AG08396 (cell line): ENCODE measurements at regions not wholly inside any gene's neighbourhood (a gene's known extent, or its start where the extent isn't known, plus 50 kb on each side); places are given as distances from the start of the nearest gene placed in this dataset.

Experiments
- DNase-seq: peaks from one replicate; pipeline ENCODE4 v3.0.0; 2012; ENCODE audit warnings: low spot score, mixed read lengths

DNA sequence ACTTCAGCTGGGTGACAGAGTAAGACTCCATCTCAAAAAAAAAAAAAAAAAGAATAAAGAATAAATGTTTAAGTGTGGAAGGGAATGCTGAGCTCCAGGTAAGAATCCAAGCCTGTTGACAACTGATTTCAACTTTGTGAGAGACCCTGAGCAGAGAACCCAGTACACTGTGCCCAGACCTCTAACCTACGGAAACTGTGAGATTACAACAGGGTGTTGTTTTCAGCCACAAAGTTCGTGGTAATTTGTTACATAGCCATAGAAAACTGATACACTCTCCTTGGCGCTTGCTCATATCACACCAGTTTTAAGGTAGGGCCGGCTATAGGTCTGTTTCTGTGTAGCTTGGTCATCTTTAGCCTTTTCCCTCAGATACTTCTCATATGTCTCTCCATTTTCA lies 98.4 kb upstream of the PAPOLG start:
- no peak for DNase-seq

DNA sequence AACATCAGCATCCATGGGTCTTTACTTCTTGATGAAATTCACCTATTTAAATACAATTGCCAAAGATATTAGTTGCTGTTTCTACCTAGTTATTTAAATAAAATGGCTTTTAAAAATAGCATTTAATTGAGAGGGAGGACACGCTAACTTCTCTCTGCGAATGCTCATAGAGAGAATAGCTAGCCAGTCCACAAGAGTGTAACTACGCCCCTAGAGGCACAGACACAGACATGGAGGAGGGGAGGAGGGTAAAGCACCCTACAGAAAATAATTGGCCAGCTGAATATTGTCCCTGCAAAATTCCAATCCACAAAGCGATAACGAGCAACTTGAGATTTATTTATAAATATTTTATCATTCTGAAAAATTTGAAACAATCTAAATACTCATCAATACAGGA lies 97.0 kb upstream of the PAPOLG start:
- no peak for DNase-seq

DNA sequence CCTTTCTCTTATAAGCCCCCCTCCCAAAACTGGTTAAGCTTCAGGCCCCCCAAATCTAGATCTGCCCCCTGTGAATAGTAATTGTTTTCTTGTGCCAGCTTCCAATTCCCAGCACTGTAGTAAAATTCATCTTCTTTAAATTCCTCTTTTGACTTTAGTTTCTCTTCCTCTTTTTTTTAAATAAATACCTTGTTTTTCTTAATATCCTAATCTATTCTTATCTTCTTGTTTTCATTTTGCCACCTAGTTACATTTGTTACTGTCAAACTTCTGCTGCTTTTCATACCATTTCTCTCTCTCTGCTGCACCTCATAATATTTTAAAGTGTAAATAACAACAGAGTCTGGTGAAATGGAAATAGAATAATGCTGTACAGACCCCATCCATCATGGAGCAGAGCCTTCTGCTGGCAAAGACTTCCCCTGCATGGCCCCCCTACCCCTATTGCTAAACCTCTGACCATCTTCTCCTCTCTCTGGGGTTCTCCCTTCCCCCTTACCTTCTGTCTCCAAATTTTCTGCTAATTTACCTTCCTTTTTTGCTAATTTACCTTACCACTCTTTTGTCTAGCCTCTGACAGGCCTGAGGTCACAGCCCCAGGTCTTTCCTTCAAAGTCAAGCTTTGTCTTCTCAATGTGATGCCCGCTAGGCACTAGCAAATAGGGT lies 94.9 kb upstream of the PAPOLG start:
- no peak for DNase-seq

DNA sequence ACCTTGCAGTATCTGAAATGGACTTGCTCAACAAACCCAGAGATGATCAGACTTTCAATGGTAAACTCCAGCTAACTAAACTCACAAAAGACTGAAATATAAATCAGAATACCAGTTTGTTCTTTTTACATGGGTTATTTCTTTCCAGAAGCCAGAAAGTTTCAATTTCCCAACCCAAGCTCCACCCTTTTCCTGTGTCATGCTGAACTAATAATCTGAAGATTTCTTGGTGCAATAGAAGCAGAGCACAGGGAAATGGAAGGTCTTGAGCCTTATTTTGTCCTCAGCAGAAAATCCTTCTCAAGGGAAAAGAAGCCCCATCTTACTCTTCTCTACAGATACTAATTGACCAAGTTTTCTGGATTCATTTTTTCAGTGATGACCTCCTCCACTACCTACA lies 93.3 kb upstream of the PAPOLG start:
- DNase-seq: no peak

DNA sequence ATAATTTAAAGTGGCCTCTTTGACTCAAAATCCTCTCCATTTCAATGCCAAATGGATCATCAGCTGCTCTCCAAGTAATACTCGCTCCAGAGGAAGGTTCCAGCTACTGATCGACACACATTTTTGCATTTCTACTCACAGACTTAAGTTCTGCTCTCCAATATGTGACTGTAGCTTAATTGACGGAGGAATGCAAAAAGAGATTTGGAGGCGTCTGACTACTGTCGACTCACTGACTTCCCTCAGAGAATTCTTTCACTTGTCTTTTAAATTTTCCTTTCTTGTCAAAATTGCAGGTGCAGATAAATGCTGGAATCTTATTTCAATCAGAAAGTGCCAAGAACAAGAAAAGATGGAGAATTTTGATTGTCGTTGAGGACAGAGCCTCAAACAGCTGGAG lies 84.1 kb upstream of the PAPOLG start:
- no peak for DNase-seq

DNA sequence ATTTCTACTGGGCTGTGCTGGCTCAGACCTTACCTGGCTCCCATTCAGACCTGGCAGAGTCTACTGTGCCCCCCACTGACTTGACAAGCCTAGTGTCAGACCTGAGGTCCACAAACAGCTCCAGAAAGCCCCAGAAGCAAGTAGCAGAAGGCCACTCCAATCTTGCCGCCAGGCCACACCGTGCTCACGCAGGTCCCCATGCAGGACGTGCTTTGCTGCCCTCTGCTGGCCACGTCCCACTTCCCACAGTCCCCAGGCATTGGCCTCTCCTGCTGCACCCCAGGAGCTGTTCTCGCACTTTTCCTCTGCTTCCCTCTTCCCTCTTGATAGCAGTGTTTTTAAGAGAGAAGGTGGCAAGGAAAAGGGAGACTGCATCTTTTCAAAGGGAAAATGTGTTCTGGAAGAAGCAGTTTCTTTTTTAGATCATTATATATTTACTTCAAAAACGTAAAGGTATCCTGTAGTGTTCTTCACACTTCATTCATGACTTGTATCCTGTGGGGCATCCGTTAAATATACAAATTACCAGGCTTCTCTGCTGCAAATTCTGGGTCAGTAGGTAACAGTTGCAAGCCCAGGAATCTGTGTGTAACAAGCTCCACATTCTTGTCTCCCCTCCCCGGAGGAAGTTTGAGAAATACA lies 81.4 kb upstream of the PAPOLG start:
- DNase-seq: peak; percentile 87

DNA sequence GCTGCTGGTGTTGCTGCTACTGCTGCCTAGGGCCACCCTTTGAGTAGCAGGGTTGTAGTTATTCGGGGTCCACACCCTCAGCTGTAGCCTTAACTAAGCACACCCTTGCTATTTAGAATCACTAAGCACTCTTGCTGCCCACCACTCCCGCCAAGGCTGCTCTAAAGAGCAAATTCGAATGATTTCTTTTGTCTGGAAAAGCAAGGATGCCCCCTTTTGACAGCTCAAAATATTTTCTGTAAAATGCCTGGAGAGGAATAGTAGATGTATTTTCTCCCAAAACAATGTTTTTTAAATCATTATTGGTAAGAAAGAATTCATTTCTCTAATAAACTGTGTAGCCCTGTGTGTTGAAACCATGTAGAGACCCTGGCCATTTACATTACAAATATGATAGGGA lies 80.8 kb upstream of the PAPOLG start:
- DNase-seq: no peak

DNA sequence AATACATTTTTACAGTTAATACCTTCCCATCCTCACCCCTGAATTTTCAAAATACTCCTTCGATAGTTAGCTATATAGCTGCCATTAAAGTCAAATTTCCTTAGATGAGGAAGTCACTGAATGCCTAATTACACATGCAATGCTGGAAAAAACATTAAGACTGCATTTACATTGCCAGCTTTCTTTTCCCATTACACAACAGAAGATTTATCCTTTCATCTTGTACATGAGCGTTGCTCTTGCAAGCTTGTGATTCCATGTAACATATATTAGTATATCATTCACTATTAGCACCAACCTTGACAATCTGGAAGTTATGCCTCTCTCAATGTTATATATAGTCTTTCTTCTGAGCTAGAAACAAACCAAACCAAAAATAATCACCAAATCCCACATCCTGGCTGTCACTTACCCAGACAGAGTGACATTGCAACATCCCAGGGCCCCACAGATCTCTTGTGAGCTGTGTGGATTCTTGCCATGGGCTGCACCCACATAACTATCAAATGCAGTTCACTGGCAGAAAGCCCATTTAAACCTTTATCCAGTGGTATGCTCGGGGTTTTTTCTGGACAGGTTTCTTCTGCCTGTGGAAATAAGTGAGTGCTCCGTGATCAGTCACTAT lies 79.2 kb upstream of the PAPOLG start:
- DNase-seq: no peak

DNA sequence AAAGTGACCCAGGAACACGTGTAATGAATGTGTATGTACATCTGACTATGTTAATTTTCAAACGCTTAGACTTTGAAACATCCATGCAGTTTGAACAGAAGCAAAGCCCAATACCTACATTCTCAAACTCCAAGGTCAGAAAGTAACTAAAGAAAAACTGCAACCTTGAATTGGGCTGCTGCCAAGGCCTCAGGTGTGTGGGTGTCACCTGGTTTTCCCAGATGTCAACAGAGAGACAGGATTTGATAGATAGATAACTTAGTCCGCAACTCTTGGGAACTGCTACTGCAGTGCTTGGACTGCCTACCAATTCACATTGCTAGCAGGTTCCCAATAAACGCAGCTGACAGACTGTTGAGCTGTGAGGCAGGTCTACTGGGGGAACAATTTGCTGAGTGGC lies 78.7 kb upstream of the PAPOLG start:
- DNase-seq: no peak

DNA sequence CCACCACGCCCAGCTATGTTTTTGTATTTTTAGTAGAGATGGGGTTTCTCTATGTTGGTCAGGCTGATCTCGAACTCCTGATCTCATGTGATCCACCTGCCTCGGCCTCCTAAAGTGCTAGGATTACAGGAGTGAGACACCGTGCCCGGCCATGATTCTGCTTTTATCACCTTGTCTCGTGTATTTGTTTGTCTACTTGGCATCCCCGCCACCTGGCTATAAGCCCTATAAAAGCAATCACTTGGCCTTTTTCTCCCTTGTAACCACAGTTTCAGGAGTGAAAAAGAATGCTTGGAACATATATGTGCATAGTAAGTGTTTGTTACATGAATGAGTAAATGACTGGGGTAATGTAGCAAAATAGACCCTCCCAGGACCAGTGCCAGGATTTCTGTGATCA lies 77.5 kb upstream of the PAPOLG start:
- DNase-seq: no peak

DNA sequence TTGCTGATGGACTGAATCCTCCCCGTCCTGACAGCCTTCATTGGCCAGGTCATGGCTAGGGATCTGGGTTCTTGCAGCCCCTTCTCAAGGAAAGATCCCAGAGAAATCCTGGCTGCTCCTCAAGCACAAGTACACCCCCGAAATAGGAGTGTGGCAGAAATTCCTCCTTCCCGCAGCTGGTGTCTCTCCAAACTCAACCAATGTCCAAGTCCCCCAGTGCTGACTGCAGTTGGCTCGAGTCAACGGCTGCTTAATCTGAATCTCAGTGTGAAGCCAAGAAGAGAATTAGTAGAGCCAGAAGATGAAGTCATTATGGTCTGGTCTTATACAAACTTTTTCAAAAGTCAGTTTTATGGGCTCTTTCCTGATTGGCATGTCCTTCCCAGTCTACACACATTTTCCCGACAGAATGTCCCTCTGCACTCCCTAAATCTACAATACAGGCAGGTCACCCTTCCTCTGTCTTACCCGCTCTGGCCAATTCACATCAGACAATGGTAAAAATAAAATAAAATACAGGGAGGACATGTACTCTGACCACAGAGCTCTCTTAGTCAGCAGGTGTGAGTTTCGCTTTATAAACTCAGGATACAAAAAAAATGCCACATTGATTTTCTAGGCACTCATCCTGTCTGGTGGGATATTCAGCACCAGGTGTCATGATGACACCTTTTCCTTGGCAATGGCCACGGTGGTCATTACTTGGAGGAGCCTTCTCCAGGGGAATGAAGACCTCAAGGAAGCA lies 76.9 kb upstream of the PAPOLG start:
- no peak for DNase-seq

DNA sequence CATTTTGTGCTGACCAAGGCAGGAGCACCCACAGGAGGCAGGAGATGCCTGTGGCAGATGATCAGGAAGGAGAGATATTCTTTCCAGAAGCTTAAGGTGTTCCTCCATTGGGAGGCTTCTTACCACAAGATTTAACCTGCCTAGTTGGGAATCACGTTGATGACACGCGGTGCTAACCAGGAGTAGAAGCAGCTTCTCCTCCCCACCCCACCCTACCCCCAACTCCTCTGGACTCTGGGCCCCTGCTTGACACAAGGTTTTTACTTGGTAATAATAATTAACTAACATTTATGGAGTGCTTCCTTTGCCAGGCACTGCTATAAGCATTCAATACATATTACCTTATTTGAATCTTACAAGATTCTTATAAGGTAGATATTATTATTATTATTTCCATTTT lies 62.5 kb upstream of the PAPOLG start:
- no peak for DNase-seq

DNA sequence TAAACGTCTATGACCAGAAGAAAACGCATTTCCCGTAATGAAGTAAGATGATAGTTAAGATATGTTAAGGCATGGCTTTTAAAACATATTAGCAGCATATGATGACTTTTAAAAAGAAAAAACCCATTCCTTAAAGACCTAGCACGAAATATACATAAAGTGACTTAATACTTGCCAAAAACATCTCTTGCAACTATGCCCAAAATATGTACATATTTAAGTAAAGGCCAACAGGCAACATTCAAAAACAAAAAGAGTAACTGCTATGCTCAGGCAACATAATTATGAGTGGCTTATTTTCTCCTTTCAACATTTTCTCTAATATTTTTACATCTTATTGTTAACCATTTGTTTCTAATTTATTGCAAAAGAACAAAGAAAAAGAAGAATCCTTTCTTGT lies 60.3 kb upstream of the PAPOLG start:
- no peak for DNase-seq

DNA sequence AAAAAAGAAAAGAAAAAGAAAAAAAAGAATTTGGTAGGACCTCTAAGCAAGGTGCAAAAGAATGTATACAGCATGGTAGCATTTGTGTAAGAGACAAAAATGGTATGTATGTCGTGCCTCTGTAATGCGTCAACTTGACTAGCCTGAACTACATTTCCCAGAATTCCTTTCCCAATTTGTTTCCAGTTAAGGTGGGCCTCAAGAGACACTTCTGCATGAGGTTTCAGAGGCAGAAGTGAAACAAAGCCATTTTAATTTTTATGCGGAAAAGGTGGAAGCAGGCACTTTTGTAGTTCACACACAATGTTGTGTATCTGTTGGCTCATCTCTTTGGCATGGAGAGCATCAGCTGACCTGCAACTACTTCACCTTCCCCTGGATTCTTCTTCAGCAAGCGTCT lies 56.5 kb upstream of the PAPOLG start:
- no peak for DNase-seq

DNA sequence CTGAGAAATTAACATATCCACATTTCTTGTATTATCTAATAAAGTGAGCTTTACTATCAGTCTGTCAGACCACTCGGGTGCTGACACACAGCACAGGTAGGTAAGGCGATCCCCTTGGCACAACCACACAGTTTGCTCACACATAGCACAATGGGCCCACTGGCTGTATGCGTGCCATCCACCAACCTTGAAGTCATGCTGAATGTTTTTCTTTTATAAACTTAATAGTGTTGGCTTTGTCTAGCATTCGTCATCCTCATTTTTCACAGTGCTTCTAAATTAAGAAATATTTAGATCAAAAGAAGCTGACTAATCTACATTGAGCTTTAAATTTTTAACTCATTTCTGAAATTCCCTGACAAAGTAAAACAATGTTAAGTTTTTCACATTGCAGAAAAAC lies 50.0 kb upstream of the PAPOLG start:
- peak; percentile 38 for DNase-seq
